SK-N-SH (cell line): ENCODE measurements at regions not wholly inside any gene's neighbourhood (a gene's known extent, or its start where the extent isn't known, plus 50 kb on each side); places are given as distances from the start of the nearest gene placed in this dataset.

Source experiments
- CTCF ChIA-PET: fragments of 300-600, 350-600 bp; formaldehyde crosslinking; extraction: SDS; loops from one replicate; lab custom pipeline; 2021; lab: Yijun Ruan, JAX
- POLR2A ChIA-PET: fragments of 350-600 bp; sonication (Branson Sonifier 250); formaldehyde crosslinking; extraction: SDS; loops from one replicate; lab custom pipeline; 2020; ENCODE audit warnings: antibody characterized with exemption, inconsistent platforms; lab: Yijun Ruan, JAX
- DNase-seq: peaks from one replicate; pipeline ENCODE4 v3.0.0; 2012
- H2AFZ ChIP-seq: fragments of 200-600 bp; sonication (generic); 2 replicates; pipeline ENCODE4 v1.8.1; 2016; ENCODE audit warnings: antibody characterized with exemption, mild to moderate bottlenecking, low read depth
- H3F3A ChIP-seq: fragments of 200-600 bp; sonication (generic); replicated peaks from 2 replicates; pipeline ENCODE3; 2016; ENCODE audit warnings: antibody characterized with exemption, mild to moderate bottlenecking; ENCODE audit not compliant: insufficient read depth
- H3K27ac ChIP-seq, 2 experiments: fragments of 200-500 bp in 1 of 2; fragments of 200-600 bp in 1 of 2; sonication (Bioruptor generic) in 1 of 2; sonication (generic), shearing (Covaris generic) in 1 of 2; 2 replicates each; pipeline versions ENCODE4 v1.5.1 to v1.6.1; 2014 to 2016; ENCODE audit warnings: low read depth in 2 of 2, inconsistent platforms in 1 of 2, low read length in 1 of 2, mild to moderate bottlenecking in 1 of 2, mixed read lengths in 1 of 2
- H3K27me3 ChIP-seq: fragments of 200-600 bp; sonication (generic), shearing (Covaris generic); 2 replicates; pipeline ENCODE4 v1.6.1; 2016; ENCODE audit warnings: mixed run types; ENCODE audit not compliant: insufficient read depth
- H3K36me3 ChIP-seq, 2 experiments: fragments of 200-500 bp in 1 of 2; fragments of 200-600 bp in 1 of 2; sonication (Bioruptor generic) in 1 of 2; sonication (generic) in 1 of 2; replicated peaks in 1 of 2; 2 replicates each; pipeline versions ENCODE3 to v1.5.1; 2014 to 2016; ENCODE audit warnings: low read length in 1 of 2, mild to moderate bottlenecking in 1 of 2; ENCODE audit not compliant: insufficient read depth in 2 of 2, control insufficient read depth in 1 of 2
- H3K4me1 ChIP-seq, 2 experiments: fragments of 200-500 bp in 1 of 2; fragments of 200-600 bp in 1 of 2; sonication (Bioruptor generic) in 1 of 2; sonication (generic), shearing (Covaris generic) in 1 of 2; 2 replicates each; pipeline versions ENCODE4 v1.5.1 to v1.6.1; 2014 to 2016; ENCODE audit warnings: low read depth in 1 of 2, low read length in 1 of 2, mixed run types in 1 of 2; ENCODE audit not compliant: insufficient read depth in 2 of 2, control insufficient read depth in 1 of 2
- H3K4me2 ChIP-seq: fragments of 200-600 bp; sonication (generic), shearing (Covaris generic); 2 replicates; pipeline ENCODE4 v1.6.1; 2017; ENCODE audit warnings: mixed run types
- H3K4me3 ChIP-seq, 2 experiments: fragments of 200-500 bp in 1 of 2; fragments of 200-600 bp in 1 of 2; sonication (Bioruptor generic) in 1 of 2; sonication (generic), shearing (Covaris generic) in 1 of 2; 2 replicates each; pipeline versions ENCODE4 v1.5.1 to v1.8.1; 2014 to 2016; ENCODE audit warnings: low read depth in 2 of 2, inconsistent platforms in 1 of 2, low read length in 1 of 2, mild to moderate bottlenecking in 1 of 2, mixed read lengths in 1 of 2, moderate library complexity in 1 of 2
- H3K79me2 ChIP-seq: fragments of 200-600 bp; sonication (generic); 2 replicates; pipeline ENCODE4 v1.8.1; 2017; ENCODE audit warnings: mild to moderate bottlenecking; ENCODE audit not compliant: insufficient read depth
- H3K9ac ChIP-seq: fragments of 200-600 bp; sonication (generic); 2 replicates; pipeline ENCODE4 v1.6.1; 2017; ENCODE audit warnings: mixed run types
- H3K9me2 ChIP-seq: fragments of 200-600 bp; sonication (generic); 2 replicates; pipeline ENCODE4 v1.6.1; 2017; ENCODE audit warnings: mixed run types
- H3K9me3 ChIP-seq: fragments of 200-600 bp; sonication (generic); 2 replicates; pipeline ENCODE4 v1.6.1; 2017; ENCODE audit warnings: mixed run types, mild to moderate bottlenecking, moderate library complexity
- H4K20me1 ChIP-seq: fragments of 200-600 bp; sonication (generic); 2 replicates; pipeline ENCODE4 v1.6.1; 2017; ENCODE audit warnings: mild to moderate bottlenecking, mixed run types; ENCODE audit not compliant: insufficient read depth
- CHD2 ChIP-seq: fragments of 150-350 bp; IDR thresholded peaks from 2 replicates; pipeline ENCODE4 v1.6.1; 2018; ENCODE audit warnings: low read length; ENCODE audit not compliant: partially characterized antibody
- EP300 ChIP-seq, 2 experiments: IDR thresholded peaks; 2 replicates each; pipeline versions ENCODE4 v1.4.0 to v1.6.1; 2012; ENCODE audit warnings: borderline replicate concordance in 1 of 2, low read depth in 1 of 2, low read length in 1 of 2
- EZH2phosphoT487 ChIP-seq: fragments of 200-600 bp; sonication (generic); IDR thresholded peaks from 2 replicates; pipeline ENCODE4 v1.6.1; 2017; ENCODE audit warnings: low read depth, mixed run types, mild to moderate bottlenecking, antibody characterized with exemption, moderate library complexity, borderline replicate concordance
- FOXJ3 ChIP-seq: sonication (generic); formaldehyde crosslinking; IDR thresholded peaks from 2 replicates; pipeline ENCODE4 v1.5.1; 2020; ENCODE audit warnings: mild to moderate bottlenecking, missing genetic modification reagents
- FOXM1 ChIP-seq: IDR thresholded peaks from 2 replicates; pipeline ENCODE4 v1.4.0; 2012; ENCODE audit warnings: low read depth, mild to moderate bottlenecking
- GABPA ChIP-seq: IDR thresholded peaks from 2 replicates; pipeline ENCODE4 v1.4.0; 2012; ENCODE audit warnings: low read depth, mild to moderate bottlenecking
- MXI1 ChIP-seq: IDR thresholded peaks from 2 replicates; pipeline ENCODE4 v1.6.1; 2012; ENCODE audit warnings: mild to moderate bottlenecking, low read depth, low read length, improper control_type of control experiment
- NFIC ChIP-seq: IDR thresholded peaks from 2 replicates; pipeline ENCODE4 v1.4.0; 2012; ENCODE audit warnings: borderline replicate concordance
- NRF1 ChIP-seq: IDR thresholded peaks from 2 replicates; pipeline ENCODE4 v1.6.1; 2012; ENCODE audit warnings: low read depth, mild to moderate bottlenecking, low read length
- PBX3 ChIP-seq: IDR thresholded peaks from 2 replicates; pipeline ENCODE4; 2012
- RCOR1 ChIP-seq: fragments of 150-350 bp; IDR thresholded peaks from 2 replicates; pipeline ENCODE4 v1.6.1; 2017; ENCODE audit warnings: antibody characterized with exemption, low read length
- REST ChIP-seq: IDR thresholded peaks from 2 replicates; pipeline ENCODE4 v1.6.1; 2012; ENCODE audit warnings: mild to moderate bottlenecking, low read depth, low read length, moderate library complexity
- RFX5 ChIP-seq: IDR thresholded peaks from 2 replicates; pipeline ENCODE4 v1.6.1; 2012; ENCODE audit warnings: mild to moderate bottlenecking, improper control_type of control experiment, low read length
- WGBS: methylation state at CpG from one replicate; pipeline ENCODE4 v1.1.6; 2017; ENCODE audit warnings: low lambda C conversion rate; 5-methylcytosine and 5-hydroxymethylcytosine counted together
- TF ChIP-seq, protein P1 (sequence below): fragments of 150-350 bp; IDR thresholded peaks from 2 replicates; pipeline ENCODE4 v1.6.1; 2017; ENCODE audit warnings: antibody characterized with exemption, low read length, low read depth, borderline replicate concordance
- TF ChIP-seq, protein P2 (sequence below): IDR thresholded peaks from 2 replicates; pipeline ENCODE4 v1.4.0; 2012; ENCODE audit warnings: low read depth

GRCh38 chr4:170979736-170980135 lies 833.5 kb upstream of the GALNTL6 start:
- TF ChIP-seq, protein P1, sequence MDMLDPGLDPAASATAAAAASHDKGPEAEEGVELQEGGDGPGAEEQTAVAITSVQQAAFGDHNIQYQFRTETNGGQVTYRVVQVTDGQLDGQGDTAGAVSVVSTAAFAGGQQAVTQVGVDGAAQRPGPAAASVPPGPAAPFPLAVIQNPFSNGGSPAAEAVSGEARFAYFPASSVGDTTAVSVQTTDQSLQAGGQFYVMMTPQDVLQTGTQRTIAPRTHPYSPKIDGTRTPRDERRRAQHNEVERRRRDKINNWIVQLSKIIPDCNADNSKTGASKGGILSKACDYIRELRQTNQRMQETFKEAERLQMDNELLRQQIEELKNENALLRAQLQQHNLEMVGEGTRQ, result no peak
- TF ChIP-seq RFX5, result no peak
- no peak for TF ChIP-seq EP300 (IDR thresholded peaks at IDR 0.05; ENCODE audit: borderline replicate concordance in 1 of 2, low read depth in 1 of 2, low read length in 1 of 2)
- no peak for TF ChIP-seq NRF1
- TF ChIP-seq FOXM1, result no peak
- no peak for TF ChIP-seq REST
- no peak for TF ChIP-seq PBX3
- no peak for TF ChIP-seq MXI1
- TF ChIP-seq NFIC, result no peak
- TF ChIP-seq FOXJ3 (CRISPR knock-in tag), result no peak
- no peak for TF ChIP-seq GABPA
- TF ChIP-seq RCOR1, result no peak
- TF ChIP-seq CHD2, result no peak
- TF ChIP-seq, protein P2, sequence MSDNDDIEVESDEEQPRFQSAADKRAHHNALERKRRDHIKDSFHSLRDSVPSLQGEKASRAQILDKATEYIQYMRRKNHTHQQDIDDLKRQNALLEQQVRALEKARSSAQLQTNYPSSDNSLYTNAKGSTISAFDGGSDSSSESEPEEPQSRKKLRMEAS, result no peak
- TF ChIP-seq EZH2phosphoT487, result no peak

More at GRCh38 chr4:170979736-170980135, 833.5 kb upstream of the GALNTL6 start:
- H3K9me3 ChIP-seq, result no peaks in the 10 kb centered on the region
- no peaks in the 10 kb centered on the region for H3F3A ChIP-seq
- H3K27ac ChIP-seq, result no peak overlapping the region
- WGBS, result 40% methylated on average over 6 of the region's 6 CpGs
- H4K20me1 ChIP-seq, result no peaks in the 10 kb centered on the region
- H3K4me1 ChIP-seq, result no peaks in the 10 kb centered on the region
- H3K27me3 ChIP-seq, result no peaks in the 10 kb centered on the region
- ChIA-PET POLR2A (no interaction called here), CTCF (interaction anchor here (0.7 kb wide), 1 partner anchor 11 kb away, joined by 3 read pairs; no protein-coding TSS in a partner anchor)
- no peaks in the 10 kb centered on the region for H3K36me3 ChIP-seq
- no peak overlapping the region for H3K4me3 ChIP-seq
- H3K79me2 ChIP-seq, result no peaks in the 10 kb centered on the region
- no peak overlapping the region for H3K4me2 ChIP-seq
- no peak overlapping the region for H2AFZ ChIP-seq
- DNase-seq, result no peak
- no peak overlapping the region for H3K9ac ChIP-seq
- H3K9me2 ChIP-seq, result no peaks in the 10 kb centered on the region
